Astrocyte (in vitro differentiated cells and primary cell): ENCODE measurements at regions not wholly inside any gene's neighbourhood (a gene's known extent, or its start where the extent isn't known, plus 50 kb on each side); places are given as distances from the start of the nearest gene placed in this dataset.

Experiments used
- EZH2 ChIP-seq: IDR thresholded peaks from 2 replicates; pipeline ENCODE4 v1.6.1; 2012; ENCODE audit warnings: mild to moderate bottlenecking, low read length, inconsistent platforms; ENCODE audit not compliant: insufficient read depth
- TF ChIP-seq, protein P1 (sequence below): IDR thresholded peaks from 2 replicates; pipeline ENCODE4 v1.5.1; 2011; ENCODE audit warnings: low read depth, mild to moderate bottlenecking, inconsistent platforms, low read length, moderate library complexity; ENCODE audit not compliant: insufficient read depth

DNA sequence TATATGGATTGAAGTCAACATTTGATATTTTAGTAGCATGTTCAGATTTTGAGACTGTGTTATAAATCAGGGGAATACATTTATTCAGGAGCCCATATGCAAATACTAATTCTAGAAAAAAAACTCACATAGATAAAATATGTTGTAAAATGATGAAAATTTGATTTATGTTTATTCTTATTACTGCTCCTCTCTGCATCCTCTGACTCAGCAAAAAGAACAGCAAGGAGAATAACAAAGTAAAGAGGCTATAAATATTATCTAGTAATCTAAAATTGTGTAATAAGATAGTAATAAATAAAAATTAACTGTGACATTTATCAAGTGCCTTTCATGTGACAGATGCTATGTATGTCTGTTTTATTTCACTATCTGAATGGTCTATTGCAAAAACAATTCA, 507.2 kb upstream of the ANO3 start:
- TF ChIP-seq, protein P1, sequence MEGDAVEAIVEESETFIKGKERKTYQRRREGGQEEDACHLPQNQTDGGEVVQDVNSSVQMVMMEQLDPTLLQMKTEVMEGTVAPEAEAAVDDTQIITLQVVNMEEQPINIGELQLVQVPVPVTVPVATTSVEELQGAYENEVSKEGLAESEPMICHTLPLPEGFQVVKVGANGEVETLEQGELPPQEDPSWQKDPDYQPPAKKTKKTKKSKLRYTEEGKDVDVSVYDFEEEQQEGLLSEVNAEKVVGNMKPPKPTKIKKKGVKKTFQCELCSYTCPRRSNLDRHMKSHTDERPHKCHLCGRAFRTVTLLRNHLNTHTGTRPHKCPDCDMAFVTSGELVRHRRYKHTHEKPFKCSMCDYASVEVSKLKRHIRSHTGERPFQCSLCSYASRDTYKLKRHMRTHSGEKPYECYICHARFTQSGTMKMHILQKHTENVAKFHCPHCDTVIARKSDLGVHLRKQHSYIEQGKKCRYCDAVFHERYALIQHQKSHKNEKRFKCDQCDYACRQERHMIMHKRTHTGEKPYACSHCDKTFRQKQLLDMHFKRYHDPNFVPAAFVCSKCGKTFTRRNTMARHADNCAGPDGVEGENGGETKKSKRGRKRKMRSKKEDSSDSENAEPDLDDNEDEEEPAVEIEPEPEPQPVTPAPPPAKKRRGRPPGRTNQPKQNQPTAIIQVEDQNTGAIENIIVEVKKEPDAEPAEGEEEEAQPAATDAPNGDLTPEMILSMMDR: no peak
- no peak for TF ChIP-seq EZH2
